Mesenchymal stem cell (in vitro differentiated cells and primary cell): ENCODE measurements at regions not wholly inside any gene's neighbourhood (a gene's known extent, or its start where the extent isn't known, plus 50 kb on each side); places are given as distances from the start of the nearest gene placed in this dataset.

ENCODE experiments used
- DNase-seq: peaks from one replicate; pipeline ENCODE4 v3.0.0-alpha.2; 2013
- H2AFZ ChIP-seq: one replicate; pipeline ENCODE4 v1.6.1; 2013; ENCODE audit warnings: low read depth, mild to moderate bottlenecking, control low read depth, inconsistent platforms, low read length, moderate library complexity
- H2AK5ac ChIP-seq: 2 replicates; pipeline ENCODE4 v1.6.1; 2013; ENCODE audit warnings: low read length, moderate library complexity, mild to moderate bottlenecking, inconsistent platforms; ENCODE audit not compliant: severe bottlenecking
- H2BK120ac ChIP-seq: one replicate; pipeline ENCODE4 v1.6.1; 2013; ENCODE audit warnings: low read depth, mild to moderate bottlenecking, inconsistent platforms, low read length, moderate library complexity
- H2BK12ac ChIP-seq, 2 experiments: one replicate each; pipeline ENCODE4 v1.6.1; 2013; ENCODE audit warnings: inconsistent platforms in 2 of 2, low read length in 2 of 2, mild to moderate bottlenecking in 2 of 2, moderate library complexity in 2 of 2, control low read depth in 1 of 2
- H2BK15ac ChIP-seq: one replicate; pipeline ENCODE4 v1.6.1; 2013; ENCODE audit warnings: mild to moderate bottlenecking, low read depth, inconsistent platforms; ENCODE audit not compliant: poor library complexity, severe bottlenecking
- H2BK5ac ChIP-seq: 2 replicates; pipeline ENCODE4 v1.6.1; 2013; ENCODE audit warnings: low read depth, mild to moderate bottlenecking, low read length, control low read depth, inconsistent platforms; ENCODE audit not compliant: poor library complexity, severe bottlenecking
- H3K14ac ChIP-seq, 2 experiments: one replicate each; pipeline ENCODE4 v1.6.1; 2013; ENCODE audit warnings: inconsistent platforms in 2 of 2, low read length in 2 of 2, control low read depth in 1 of 2, mild to moderate bottlenecking in 1 of 2, moderate library complexity in 1 of 2
- H3K18ac ChIP-seq, 2 experiments: one replicate each; pipeline ENCODE4 v1.6.1; 2013; ENCODE audit warnings: inconsistent platforms in 2 of 2, low read length in 2 of 2, control low read depth in 1 of 2, low read depth in 1 of 2, mild to moderate bottlenecking in 1 of 2
- H3K23ac ChIP-seq, 2 experiments: one replicate each; pipeline ENCODE4 v1.6.1; 2013; ENCODE audit warnings: inconsistent platforms in 2 of 2, low read length in 2 of 2, mild to moderate bottlenecking in 2 of 2, moderate library complexity in 2 of 2, control low read depth in 1 of 2
- H3K27ac ChIP-seq: 2 replicates; pipeline ENCODE4 v1.5.1; 2013; ENCODE audit warnings: mild to moderate bottlenecking, moderate library complexity, low read length, control low read depth, inconsistent platforms; ENCODE audit not compliant: poor library complexity, severe bottlenecking
- H3K27me3 ChIP-seq, 2 experiments: 2 replicates each; pipeline versions ENCODE4 v1.6.1 to v1.7.0; 2013; ENCODE audit warnings: low read length in 2 of 2, mild to moderate bottlenecking in 2 of 2, moderate library complexity in 2 of 2, control low read depth in 1 of 2, inconsistent platforms in 1 of 2; ENCODE audit not compliant: control insufficient read depth in 1 of 2, insufficient read depth in 1 of 2
- H3K36me3 ChIP-seq, 2 experiments: 2 replicates each; pipeline versions ENCODE4 v1.6.1 to v1.7.0; 2013; ENCODE audit warnings: low read length in 2 of 2, control low read depth in 1 of 2, inconsistent platforms in 1 of 2, low read depth in 1 of 2, mild to moderate bottlenecking in 1 of 2; ENCODE audit not compliant: insufficient read depth in 2 of 2, control insufficient read depth in 1 of 2
- H3K4ac ChIP-seq, 2 experiments: one replicate each; pipeline ENCODE4 v1.6.1; 2013; ENCODE audit warnings: inconsistent platforms in 2 of 2, low read length in 2 of 2, mild to moderate bottlenecking in 2 of 2, moderate library complexity in 2 of 2, control low read depth in 1 of 2, low read depth in 1 of 2
- H3K4me1 ChIP-seq: 2 replicates; pipeline ENCODE4 v1.6.1; 2013; ENCODE audit warnings: low read depth, low read length, control low read depth; ENCODE audit not compliant: control insufficient read depth, insufficient read depth
- H3K4me2 ChIP-seq: 2 replicates; pipeline ENCODE4 v1.6.1; 2013; ENCODE audit warnings: low read length, mild to moderate bottlenecking, inconsistent platforms; ENCODE audit not compliant: poor library complexity, severe bottlenecking
- H3K4me3 ChIP-seq, 2 experiments: 2 replicates each; pipeline versions ENCODE4 v1.5.1 to v1.7.0; 2013; ENCODE audit warnings: low read length in 2 of 2, mild to moderate bottlenecking in 2 of 2, control low read depth in 1 of 2, low read depth in 1 of 2; ENCODE audit not compliant: insufficient read depth in 1 of 2
- H3K79me1 ChIP-seq: replicated peaks from 2 replicates; pipeline ENCODE4 v1.6.1; 2013; ENCODE audit warnings: mild to moderate bottlenecking, control low read depth, low read length, inconsistent platforms; ENCODE audit not compliant: poor library complexity, severe bottlenecking
- H3K9ac ChIP-seq: 2 replicates; pipeline ENCODE4 v1.7.0; 2013; ENCODE audit warnings: mild to moderate bottlenecking, low read length, moderate library complexity
- H3K9me3 ChIP-seq: 2 replicates; pipeline ENCODE4 v1.7.0; 2013; ENCODE audit warnings: mild to moderate bottlenecking, low read length; ENCODE audit not compliant: control insufficient read depth
- H4K8ac ChIP-seq: one replicate; pipeline ENCODE4 v1.6.1; 2013; ENCODE audit warnings: inconsistent platforms, mild to moderate bottlenecking, low read length, moderate library complexity
- H4K91ac ChIP-seq: one replicate; pipeline ENCODE4 v1.6.1; 2013; ENCODE audit warnings: mild to moderate bottlenecking, low read length, inconsistent platforms
- WGBS: methylation state at CpG from one replicate; pipeline ENCODE4 v1.1.7; 2013; ENCODE audit warnings: mixed read lengths; 5-methylcytosine and 5-hydroxymethylcytosine counted together

GRCh38 chr4:12933760-12934221, 550.3 kb downstream of the RAB28 start:
- H3K9ac ChIP-seq, result no peak overlapping the region

GRCh38 chr4:12932203-12932788, 551.8 kb downstream of the RAB28 start:
- Histone ChIP-seq H2AK5ac (no peak overlapping the region), H3K23ac (no peak overlapping the region), H2BK120ac (no peak overlapping the region), H3K4me1 (no peaks in the 10 kb centered on the region), H4K8ac (no peak overlapping the region), H3K27me3 (peaks cover 0 to 5% of the 10 kb centered on the region in 2 experiments), H4K91ac (no peak overlapping the region), H3K27ac (no peak overlapping the region), H3K79me1 (no peaks in the 10 kb centered on the region), H3K9ac (no peak overlapping the region), H2BK5ac (no peak overlapping the region), H3K9me3 (peaks cover 4% of the 10 kb centered on the region), H2BK12ac (no peak overlapping the region), H3K14ac (no peak overlapping the region), H3K4me2 (no peak overlapping the region), H3K4ac (no peak overlapping the region), H2AFZ (no peak overlapping the region), H3K4me3 (no peak overlapping the region), H3K36me3 (no peaks in the 10 kb centered on the region), H3K18ac (no peak overlapping the region), H2BK15ac (no peak overlapping the region)
- WGBS, result 77% methylated on average over 2 of the region's 4 CpGs
- DNase-seq, result no peak

More at GRCh38 chr4:12933760-12934221, 550.3 kb downstream of the RAB28 start:
- Histone ChIP-seq H3K4ac (no peak overlapping the region), H2BK5ac (no peak overlapping the region), H3K18ac (no peak overlapping the region), H2BK12ac (no peak overlapping the region), H2AFZ (no peak overlapping the region), H3K27me3 (peaks cover 0 to 5% of the 10 kb centered on the region in 2 experiments), H3K27ac (no peak overlapping the region), H3K36me3 (no peaks in the 10 kb centered on the region), H3K4me3 (no peak overlapping the region), H3K23ac (no peak overlapping the region), H3K4me2 (no peak overlapping the region), H3K79me1 (no peaks in the 10 kb centered on the region), H2BK15ac (no peak overlapping the region), H3K4me1 (no peaks in the 10 kb centered on the region), H4K8ac (no peak overlapping the region), H3K14ac (no peak overlapping the region), H3K9me3 (peaks cover 4% of the 10 kb centered on the region), H2AK5ac (no peak overlapping the region), H2BK120ac (no peak overlapping the region), H4K91ac (no peak overlapping the region)
- DNase-seq, result peak; percentile 36

- no peaks in the 10 kb centered on the region for H3K4me1 ChIP-seq
Observed at GRCh38 chr4:12929784-12930183, 554.4 kb downstream of the RAB28 start.

GRCh38 chr4:12928751-12929150, 555.4 kb downstream of the RAB28 start:
- H3K9ac ChIP-seq, result no peak overlapping the region
- no peak overlapping the region for H2BK120ac ChIP-seq
- H3K79me1 ChIP-seq, result no peaks in the 10 kb centered on the region
- H3K36me3 ChIP-seq, result no peaks in the 10 kb centered on the region
- no peak overlapping the region for H4K91ac ChIP-seq
- H3K18ac ChIP-seq, result no peak overlapping the region
- no peaks in the 10 kb centered on the region for H3K27me3 ChIP-seq
- no peak overlapping the region for H3K4me3 ChIP-seq
- H3K4me1 ChIP-seq, result no peaks in the 10 kb centered on the region
- H2BK15ac ChIP-seq, result no peak overlapping the region
- H2AK5ac ChIP-seq, result no peak overlapping the region
- no peak overlapping the region for H3K23ac ChIP-seq
- H3K4ac ChIP-seq, result no peak overlapping the region
- no peak overlapping the region for H3K27ac ChIP-seq
- H2AFZ ChIP-seq, result no peak overlapping the region
- no peak overlapping the region for H2BK5ac ChIP-seq
- no peak overlapping the region for H4K8ac ChIP-seq
- H2BK12ac ChIP-seq, result no peak overlapping the region
- peaks cover 4% of the 10 kb centered on the region for H3K9me3 ChIP-seq
- H3K4me2 ChIP-seq, result no peak overlapping the region
- no peak for DNase-seq
- H3K14ac ChIP-seq, result no peak overlapping the region

More at GRCh38 chr4:12929784-12930183, 554.4 kb downstream of the RAB28 start:
- Histone ChIP-seq H3K79me1 (no peaks in the 10 kb centered on the region), H2BK12ac (no peak overlapping the region), H3K14ac (no peak overlapping the region), H3K36me3 (no peaks in the 10 kb centered on the region), H3K23ac (no peak overlapping the region), H3K18ac (no peak overlapping the region), H4K91ac (no peak overlapping the region), H3K4me2 (no peak overlapping the region), H2BK15ac (no peak overlapping the region), H4K8ac (no peak overlapping the region), H3K27me3 (no peaks in the 10 kb centered on the region), H3K4ac (no peak overlapping the region), H2BK5ac (no peak overlapping the region), H3K27ac (no peak overlapping the region), H2AK5ac (no peak overlapping the region), H3K9me3 (peaks cover 4% of the 10 kb centered on the region), H3K4me3 (no peak overlapping the region), H2BK120ac (no peak overlapping the region), H2AFZ (no peak overlapping the region), H3K9ac (no peak overlapping the region)
- DNase-seq, result no peak
- 85% methylated on average over 1 of the region's 1 CpG for WGBS
